Limb (tissue), 2 donors: ENCODE measurements at regions not wholly inside any gene's neighbourhood (a gene's known extent, or its start where the extent isn't known, plus 50 kb on each side); places are given as distances from the start of the nearest gene placed in this dataset.
A peak's percentile ranks its signal among the peaks of the same experiment; 100 is the strongest.

Source experiments
- DNase-seq, 2 donors: peaks; one replicate each; pipeline ENCODE4 v3.0.0-alpha.2; 2016; ENCODE audit errors: extremely low spot score in 2 of 2

- DNase-seq: no peak
Observed at GRCh38 chr9:20199111-20199510, 410.3 kb upstream of the SLC24A2 start.

- DNase-seq: peak; percentile 47 to 52
Observed at GRCh38 chr9:20197976-20198685, 409.3 kb upstream of the SLC24A2 start.

DNA sequence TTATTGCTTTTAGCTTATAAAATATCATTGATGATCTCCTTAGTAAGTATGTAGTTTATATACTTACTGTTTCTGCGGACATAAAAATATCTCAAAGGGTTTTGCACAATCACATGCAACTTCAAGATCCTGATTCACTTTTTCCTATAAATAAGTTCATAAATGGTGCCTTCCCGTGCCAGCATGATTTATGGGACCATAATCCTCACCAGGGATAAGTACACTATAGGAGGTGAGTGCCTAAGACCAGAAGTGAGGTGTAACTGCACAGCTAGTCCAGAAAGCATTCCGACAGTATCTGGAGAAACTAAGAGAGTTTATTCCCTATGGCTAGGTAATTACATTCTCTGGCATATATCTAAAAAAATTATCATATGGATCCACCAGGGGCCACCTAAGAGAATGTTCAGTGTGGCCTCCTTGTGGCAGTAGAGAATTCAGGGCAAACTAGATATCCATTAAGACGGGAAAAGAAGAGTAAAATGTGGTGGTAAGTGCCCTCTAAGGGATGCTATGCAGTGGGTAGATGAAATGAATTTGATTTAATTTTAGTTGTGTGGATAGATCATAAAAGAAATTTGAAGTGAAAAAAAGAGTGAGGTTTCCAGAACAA lies 402.5 kb upstream of the SLC24A2 start:
- no peak for DNase-seq

GRCh38 chr9:20189871-20190270 lies 401.0 kb upstream of the SLC24A2 start:
- no peak for DNase-seq

DNA sequence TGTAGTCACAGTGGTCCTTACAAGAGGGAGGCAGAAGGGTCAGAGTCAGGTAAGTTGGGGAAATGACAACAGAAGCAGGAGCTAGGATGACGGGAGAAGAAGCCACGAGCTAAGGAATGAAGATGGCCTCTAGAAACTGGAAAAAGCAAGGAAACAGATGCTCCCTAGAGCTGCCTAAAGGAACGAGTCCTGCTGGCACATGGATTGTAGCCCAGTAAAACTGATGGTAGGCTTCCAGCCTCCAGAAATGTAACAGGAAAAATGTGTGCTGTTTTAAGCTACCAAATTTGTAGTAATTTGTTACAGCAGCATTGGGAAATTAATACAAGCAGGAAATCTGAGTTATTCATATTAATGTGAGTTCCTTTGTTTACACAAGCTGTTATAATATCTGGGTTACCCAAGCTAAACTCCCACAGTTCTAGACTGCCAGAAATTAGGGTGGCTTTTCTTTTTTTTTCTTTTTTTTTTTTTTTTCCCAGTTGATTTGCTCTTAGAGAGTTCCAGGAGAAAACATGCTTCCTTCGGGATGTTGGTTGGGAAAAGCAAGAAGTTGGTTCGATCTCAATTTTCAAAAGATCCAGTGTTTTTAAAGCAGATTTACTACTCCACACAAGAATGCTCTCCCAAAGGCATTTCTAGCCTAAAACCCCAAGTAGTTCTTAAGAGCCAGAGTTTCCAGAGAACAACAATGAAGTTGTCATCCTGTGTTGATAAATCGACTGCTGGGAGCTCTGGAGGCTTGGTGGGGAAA lies 400.0 kb upstream of the SLC24A2 start:
- DNase-seq: no peak

- DNase-seq: no peak
Observed at GRCh38 chr9:20187318-20187717, 398.5 kb upstream of the SLC24A2 start.

GRCh38 chr9:20186823-20187222 lies 398.0 kb upstream of the SLC24A2 start:
- no peak for DNase-seq

DNA sequence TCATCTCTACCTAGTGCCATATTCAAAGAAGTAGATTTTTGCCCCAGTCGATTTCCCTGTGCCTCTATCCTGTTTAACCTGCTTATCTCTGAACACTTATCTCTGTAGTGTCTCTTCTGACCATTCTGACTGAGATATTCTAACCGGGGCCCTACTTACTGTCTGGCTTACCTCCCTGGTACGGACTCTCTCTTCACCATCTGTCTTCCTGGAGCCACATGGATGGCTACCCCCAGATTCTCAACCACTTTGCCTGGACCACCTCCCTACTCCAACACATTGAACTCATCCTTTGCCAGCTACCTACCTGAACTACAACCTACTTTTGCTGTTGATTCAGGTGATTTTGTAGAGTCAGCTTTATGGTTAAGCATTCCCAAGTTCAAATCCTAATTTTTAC lies 397.4 kb upstream of the SLC24A2 start:
- DNase-seq: no peak

GRCh38 chr9:20184541-20184940 lies 395.7 kb upstream of the SLC24A2 start:
- no peak for DNase-seq

DNA sequence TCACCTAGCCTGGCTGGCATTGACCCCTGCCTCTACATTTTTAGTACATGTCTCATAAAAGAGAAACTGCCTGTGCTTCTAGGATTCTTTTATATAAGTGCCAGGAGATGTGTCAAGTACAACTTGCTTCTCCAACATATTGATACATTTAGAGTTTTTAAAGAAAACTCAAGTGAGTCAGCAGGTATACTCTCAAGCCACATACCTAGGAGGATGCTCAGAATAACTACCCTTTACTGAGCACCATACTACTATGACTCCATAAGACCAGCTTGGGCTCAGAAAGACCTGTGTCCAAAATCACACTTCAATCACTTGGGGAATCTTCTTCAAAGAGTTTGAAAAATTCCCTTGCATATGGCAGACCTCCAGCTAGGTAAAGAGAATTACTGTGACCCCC lies 389.8 kb upstream of the SLC24A2 start:
- no peak for DNase-seq

- DNase-seq: peak in 1 of 2 donors; percentile 6
Observed at GRCh38 chr9:20178197-20178596, 389.4 kb upstream of the SLC24A2 start.

GRCh38 chr9:20170122-20170521 lies 381.3 kb upstream of the SLC24A2 start:
- no peak for DNase-seq

GRCh38 chr9:20152151-20152725 lies 363.4 kb upstream of the SLC24A2 start:
- DNase-seq: no peak

DNA sequence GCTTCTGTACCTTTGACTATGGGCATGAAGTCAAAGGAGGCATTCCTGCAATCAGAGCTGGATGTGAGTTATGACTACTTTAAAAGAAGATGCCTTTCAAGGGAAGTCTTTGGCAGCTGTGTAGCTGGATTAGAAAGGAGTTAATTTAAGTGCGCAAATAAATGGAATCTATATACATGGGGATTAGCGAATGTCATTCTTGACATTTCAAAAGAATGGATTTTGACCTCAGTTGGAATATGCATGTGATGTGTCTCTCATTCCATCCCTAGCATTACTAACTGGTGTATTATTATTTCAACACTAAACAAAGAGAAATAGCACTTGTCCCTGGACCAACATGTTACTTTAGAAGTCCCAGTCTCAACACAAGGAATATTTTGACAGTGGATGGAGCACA lies 359.6 kb upstream of the SLC24A2 start:
- no peak for DNase-seq

DNA sequence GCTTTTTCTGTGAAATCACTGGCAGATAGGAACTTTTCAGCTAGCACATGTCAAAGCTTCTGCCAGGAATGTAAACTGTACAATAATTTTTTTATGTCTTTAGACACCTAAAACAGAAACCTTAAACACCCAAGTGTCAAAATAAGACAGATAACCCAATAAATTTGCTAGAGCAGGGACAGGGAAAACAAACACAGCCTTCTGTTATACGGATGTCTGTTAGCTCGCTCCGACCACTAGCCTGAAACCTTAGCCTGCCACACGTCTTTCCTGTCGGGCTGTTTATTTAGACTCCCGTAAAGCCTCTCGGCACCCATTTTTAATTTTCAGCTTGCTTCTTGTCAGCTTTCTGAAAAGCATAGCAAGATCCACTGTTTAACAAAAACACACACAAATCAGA lies 355.4 kb upstream of the SLC24A2 start:
- DNase-seq: no peak

DNA sequence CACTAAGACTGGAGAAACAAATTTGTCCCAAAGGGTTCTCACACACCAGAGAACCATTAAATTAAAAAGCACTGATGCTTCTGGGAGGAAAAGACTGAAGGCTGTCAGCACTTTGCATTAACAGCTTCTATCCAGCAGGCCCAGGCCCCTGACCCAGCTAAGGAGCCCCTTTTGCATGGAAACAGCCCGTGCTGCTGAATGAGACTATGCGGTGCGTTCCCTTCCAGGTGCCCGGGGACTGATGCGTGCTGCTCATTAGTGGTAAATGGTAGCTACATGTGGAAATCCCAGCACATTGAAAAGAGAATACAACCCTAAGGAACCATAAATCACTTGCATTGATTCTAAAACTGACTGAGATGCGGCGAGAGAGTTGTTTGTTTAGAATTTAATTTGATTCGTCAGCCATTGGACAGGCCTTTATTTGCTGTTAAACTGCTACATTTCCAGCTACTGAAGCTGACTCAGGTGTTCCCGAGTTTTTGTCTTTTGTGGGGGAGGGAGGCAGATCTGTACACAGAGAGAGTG lies 351.0 kb upstream of the SLC24A2 start:
- no peak for DNase-seq

- DNase-seq: no peak
Observed at GRCh38 chr9:20138841-20139240, 350.0 kb upstream of the SLC24A2 start.

GRCh38 chr9:20138116-20138515 lies 349.3 kb upstream of the SLC24A2 start:
- no peak for DNase-seq

DNA sequence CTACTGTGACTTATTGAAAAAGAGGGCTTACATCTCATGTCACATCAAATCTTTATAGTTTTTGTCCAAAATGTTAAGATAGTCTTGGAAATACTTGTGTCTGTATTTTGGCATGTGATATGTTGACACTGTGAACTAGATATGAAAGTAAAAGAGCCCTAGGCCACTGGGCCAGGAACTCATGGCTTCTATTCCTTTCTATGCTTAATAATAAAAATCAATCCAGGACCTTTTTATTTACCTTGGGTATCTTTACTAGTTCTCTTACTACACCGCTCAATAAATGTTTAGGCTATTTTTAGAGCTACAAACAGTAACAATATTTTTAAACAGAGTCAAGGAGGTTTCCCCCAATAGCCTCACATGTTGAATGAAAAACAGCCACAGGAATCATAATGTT lies 348.6 kb upstream of the SLC24A2 start:
- no peak for DNase-seq

GRCh38 chr9:20135119-20135697 lies 346.4 kb upstream of the SLC24A2 start:
- no peak for DNase-seq

DNA sequence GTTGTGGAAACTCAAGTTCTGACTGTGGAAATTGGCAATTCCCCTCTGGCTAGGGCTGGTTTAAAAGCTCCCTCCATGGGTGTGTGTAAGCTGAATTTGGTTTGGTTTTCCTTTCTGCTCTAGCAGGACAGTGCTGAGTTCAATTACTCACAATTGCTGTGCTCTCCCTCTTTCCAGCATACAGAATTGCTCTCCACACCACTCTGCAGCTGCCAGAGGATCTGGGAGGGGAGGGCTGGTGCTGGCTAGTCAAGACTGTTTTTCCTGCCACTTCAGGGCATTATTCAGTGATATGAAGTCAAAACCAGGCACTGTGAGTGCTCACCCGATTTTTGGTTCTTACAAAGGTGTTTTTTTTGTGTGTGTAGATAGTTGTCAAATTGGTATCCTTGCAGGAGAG lies 336.9 kb upstream of the SLC24A2 start:
- no peak for DNase-seq

DNA sequence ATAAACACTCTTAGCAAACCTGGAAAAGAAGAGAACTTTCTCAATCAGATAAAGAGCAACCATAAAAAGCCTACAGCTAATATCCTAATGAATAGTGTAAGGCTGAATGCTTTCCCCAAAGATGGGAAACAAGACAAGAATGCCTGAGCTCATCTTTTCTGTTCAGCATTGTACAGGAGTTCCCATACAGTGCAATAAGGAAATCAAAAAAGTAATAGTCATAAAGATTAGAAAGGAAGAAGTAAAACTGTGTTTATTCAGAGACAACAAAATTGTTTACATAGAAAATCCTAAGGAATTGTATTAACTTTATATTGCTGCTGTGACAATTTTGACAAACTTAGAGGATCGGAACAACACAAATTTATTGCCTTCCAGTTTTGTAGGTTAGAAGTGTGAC lies 330.7 kb upstream of the SLC24A2 start:
- DNase-seq: no peak
